CD4-positive, alpha-beta memory T cell (primary cell): ENCODE measurements at regions not wholly inside any gene's neighbourhood (a gene's known extent, or its start where the extent isn't known, plus 50 kb on each side); places are given as distances from the start of the nearest gene placed in this dataset.

ENCODE experiments used
- CTCF ChIA-PET: fragments of 350-600 bp; sonication (Branson Sonifier 250); formaldehyde crosslinking; loops from one replicate; lab custom pipeline; 2021; ENCODE audit warnings: inconsistent platforms; ENCODE audit not compliant: partially characterized antibody; lab: Charles Lee
- POLR2A ChIA-PET: fragments of 350-600 bp; sonication (Branson Sonifier 250); formaldehyde crosslinking; loops from one replicate; lab custom pipeline; 2021; ENCODE audit not compliant: partially characterized antibody; lab: Charles Lee
- DNase-seq, 5 donors: peaks; one replicate each; pipeline versions ENCODE4 v3.0.0 to v3.0.0-alpha.2; 2020 to 2022; ENCODE audit warnings: mixed read lengths in 1 of 5
- H3K27ac ChIP-seq: one replicate; pipeline ENCODE4 v1.7.0; 2013; ENCODE audit warnings: low read depth, low read length
- H3K27me3 ChIP-seq: 2 replicates; pipeline ENCODE4 v1.7.0; 2013; ENCODE audit warnings: mild to moderate bottlenecking, low read length, moderate library complexity; ENCODE audit not compliant: insufficient read depth
- H3K36me3 ChIP-seq: 2 replicates; pipeline ENCODE4 v1.7.0; 2013; ENCODE audit warnings: mild to moderate bottlenecking, low read length, moderate library complexity; ENCODE audit not compliant: insufficient read depth
- H3K4me1 ChIP-seq: 2 replicates; pipeline ENCODE4 v1.7.0; 2013; ENCODE audit warnings: mild to moderate bottlenecking, low read length, moderate library complexity; ENCODE audit not compliant: insufficient read depth
- H3K4me3 ChIP-seq, 2 donors: one replicate each; pipeline ENCODE4 v1.7.0; 2013; ENCODE audit warnings: low read length in 2 of 2, mild to moderate bottlenecking in 1 of 2
- H3K9me3 ChIP-seq, 2 donors: one replicate each; pipeline ENCODE4 v1.7.0; 2013; ENCODE audit warnings: low read length in 2 of 2, control low read depth in 1 of 2; ENCODE audit not compliant: control insufficient read depth in 1 of 2
- H3K27ac Mint-ChIP-seq, 7 donors: one replicate each; pipeline ENCODE4 v1.8.0; 2020 to 2021; ENCODE audit warnings: mixed read lengths in 7 of 7, mild to moderate bottlenecking in 6 of 7, inconsistent platforms in 3 of 7, moderate library complexity in 3 of 7
- H3K27me3 Mint-ChIP-seq, 2 donors: one replicate each; pipeline ENCODE4 v1.8.0; 2020 to 2021; ENCODE audit warnings: mixed read lengths in 2 of 2
- H3K36me3 Mint-ChIP-seq, 2 donors: one replicate each; pipeline ENCODE4 v1.8.0; 2020 to 2021; ENCODE audit warnings: mixed read lengths in 2 of 2, inconsistent platforms in 1 of 2, mild to moderate bottlenecking in 1 of 2
- H3K4me1 Mint-ChIP-seq, 4 donors: one replicate each; pipeline ENCODE4 v1.8.0; 2020 to 2021; ENCODE audit warnings: mixed read lengths in 4 of 4, mild to moderate bottlenecking in 1 of 4
- H3K4me3 Mint-ChIP-seq, 8 donors: one replicate each; pipeline ENCODE4 v1.8.0; 2020 to 2021; ENCODE audit warnings: mixed read lengths in 8 of 8, mild to moderate bottlenecking in 7 of 8, moderate library complexity in 6 of 8, inconsistent platforms in 3 of 8
- H3K9me3 Mint-ChIP-seq, 8 donors: one replicate each; pipeline ENCODE4 v1.8.0; 2020 to 2021; ENCODE audit warnings: mixed read lengths in 8 of 8, mild to moderate bottlenecking in 5 of 8, inconsistent platforms in 3 of 8, moderate library complexity in 1 of 8
- intact Hi-C: fragments of 100-400 bp; cut with micrococcal nuclease; formaldehyde crosslinking; loops from one replicate; pipeline ENCODE4 v1.15.1; 2023

DNA sequence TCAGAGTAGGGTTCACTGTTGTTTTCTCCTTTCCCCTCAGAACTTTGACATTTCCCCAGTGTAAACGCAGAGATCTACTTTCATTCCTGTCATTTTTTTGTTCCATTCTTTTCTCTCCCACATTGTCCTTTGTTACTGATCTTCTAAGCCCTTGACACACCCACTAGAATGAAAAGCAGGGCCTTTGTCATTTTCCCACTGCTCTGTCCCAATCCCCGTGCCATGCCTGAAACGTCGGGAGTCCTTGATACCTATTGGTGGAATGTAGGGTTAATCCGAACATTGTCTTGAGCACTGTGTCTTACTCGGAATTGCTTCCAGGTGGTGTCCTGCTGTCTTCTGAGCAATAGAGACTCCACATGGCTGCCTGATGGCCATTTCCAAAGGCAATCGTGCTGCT, 887.1 kb upstream of the FRG1 start:
- H3K9me3 Mint-ChIP-seq: peaks cover 0 to 14% (median 4%) of the 10 kb centered on the region in 8 donors
- H3K4me3 Mint-ChIP-seq: no peak overlapping the region
- no peaks in the 10 kb centered on the region for H3K4me1 Mint-ChIP-seq
- H3K36me3 Mint-ChIP-seq: no peaks in the 10 kb centered on the region
- no peak for DNase-seq
- Histone ChIP-seq H3K9me3 (no peaks in the 10 kb centered on the region), H3K27ac (no peak overlapping the region), H3K27me3 (no peaks in the 10 kb centered on the region), H3K4me3 (no peak overlapping the region), H3K4me1 (no peaks in the 10 kb centered on the region), H3K36me3 (no peaks in the 10 kb centered on the region)
- no peak overlapping the region for H3K27ac Mint-ChIP-seq
- ChIA-PET CTCF (no interaction called here), POLR2A (no interaction called here)
- H3K27me3 Mint-ChIP-seq: no peaks in the 10 kb centered on the region
- intact Hi-C loops: no loop called here

- Histone ChIP-seq H3K27me3 (no peaks in the 10 kb centered on the region), H3K4me3 (no peak overlapping the region), H3K36me3 (no peaks in the 10 kb centered on the region), H3K4me1 (no peaks in the 10 kb centered on the region), H3K27ac (no peak overlapping the region), H3K9me3 (no peaks in the 10 kb centered on the region)
- CTCF ChIA-PET: no interaction called here
- Mint-ChIP-seq H3K36me3 (no peaks in the 10 kb centered on the region), H3K9me3 (peaks cover 2 to 23% (median 12%) of the 10 kb centered on the region in 8 donors), H3K27me3 (no peaks in the 10 kb centered on the region), H3K4me1 (no peaks in the 10 kb centered on the region), H3K27ac (no peak overlapping the region), H3K4me3 (no peak overlapping the region)
- intact Hi-C loops: no loop called here
- no peak for DNase-seq
- POLR2A ChIA-PET: no interaction called here
Measured at GRCh38 chr4:189060104-189060503, 880.6 kb upstream of the FRG1 start.

DNA sequence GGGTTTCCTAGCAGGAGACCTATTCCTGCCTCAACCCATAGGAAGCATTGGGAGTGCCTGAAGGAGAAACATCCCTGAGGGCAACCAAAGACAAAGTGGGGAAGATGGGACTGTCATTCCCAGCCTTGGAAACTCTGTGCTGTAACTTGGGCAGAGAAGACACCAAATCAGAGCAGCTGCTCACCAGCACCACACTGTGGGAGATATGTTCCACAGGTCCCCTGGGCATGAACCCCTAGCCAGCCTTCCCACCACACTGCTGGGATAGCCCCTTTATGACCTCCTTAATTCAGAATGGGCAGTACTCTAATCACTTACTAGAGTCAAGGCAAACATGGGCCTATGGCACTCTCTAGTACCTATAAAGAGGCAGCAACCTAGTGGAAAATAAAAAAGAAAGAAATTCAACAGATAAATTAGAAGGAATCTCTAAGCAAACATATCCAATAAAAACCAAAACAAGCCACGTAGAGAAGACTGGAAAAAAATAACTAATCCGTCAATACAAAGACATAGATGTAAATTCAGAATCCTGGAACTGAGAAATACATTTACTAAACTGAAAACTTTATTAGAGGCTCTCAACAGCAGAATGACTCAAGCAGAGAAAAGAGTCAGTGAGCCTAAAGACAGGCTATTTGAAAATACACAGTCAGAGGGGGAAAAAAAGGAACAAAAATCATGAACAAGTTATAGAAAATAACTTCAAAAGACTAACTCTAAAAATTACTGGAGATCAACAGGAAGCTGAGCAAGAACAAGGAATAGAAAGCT, 878.4 kb upstream of the FRG1 start:
- H3K27ac ChIP-seq: no peak overlapping the region
- Mint-ChIP-seq H3K27me3 (no peaks in the 10 kb centered on the region), H3K9me3 (peaks cover 2 to 21% (median 11%) of the 10 kb centered on the region in 8 donors), H3K36me3 (no peaks in the 10 kb centered on the region), H3K4me1 (no peaks in the 10 kb centered on the region), H3K27ac (no peak overlapping the region), H3K4me3 (no peak overlapping the region)
- no peaks in the 10 kb centered on the region for H3K27me3 ChIP-seq
- POLR2A ChIA-PET: no interaction called here
- no peak for DNase-seq
- H3K9me3 ChIP-seq: no peaks in the 10 kb centered on the region
- H3K36me3 ChIP-seq: no peaks in the 10 kb centered on the region
- CTCF ChIA-PET: no interaction called here
- H3K4me1 ChIP-seq: no peaks in the 10 kb centered on the region
- no peak overlapping the region for H3K4me3 ChIP-seq
- intact Hi-C loops: no loop called here

DNA sequence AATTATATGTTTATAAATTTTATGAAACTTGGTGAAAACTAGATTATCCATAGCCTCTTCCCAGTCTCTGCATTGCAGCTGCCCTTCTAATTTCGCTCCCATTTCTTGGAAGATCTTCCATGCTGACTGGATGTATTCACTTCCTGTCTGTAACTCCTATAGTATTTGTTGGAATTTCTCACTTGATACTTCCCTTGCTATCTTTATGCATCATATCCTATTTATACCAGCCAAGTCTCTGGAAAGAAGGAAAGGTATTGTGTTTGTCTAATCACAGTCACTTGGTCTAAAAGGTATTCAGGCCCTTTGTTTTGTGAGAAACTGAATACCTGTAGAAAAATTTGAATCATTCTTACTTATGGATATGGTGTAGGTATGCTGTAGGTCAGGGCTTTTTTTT, 870.9 kb upstream of the FRG1 start:
- no peaks in the 10 kb centered on the region for H3K27me3 Mint-ChIP-seq
- H3K9me3 Mint-ChIP-seq: peaks cover 0 to 25% (median 7%) of the 10 kb centered on the region in 8 donors
- no peak overlapping the region for H3K27ac Mint-ChIP-seq
- H3K36me3 Mint-ChIP-seq: no peaks in the 10 kb centered on the region
- intact Hi-C loops: no loop called here
- no peak for DNase-seq
- Histone ChIP-seq H3K27ac (no peak overlapping the region), H3K9me3 (peaks cover 0 to 3% of the 10 kb centered on the region in 2 donors), H3K27me3 (no peaks in the 10 kb centered on the region), H3K36me3 (no peaks in the 10 kb centered on the region), H3K4me1 (no peaks in the 10 kb centered on the region), H3K4me3 (no peak overlapping the region)
- H3K4me1 Mint-ChIP-seq: no peaks in the 10 kb centered on the region
- ChIA-PET POLR2A (no interaction called here), CTCF (no interaction called here)
- no peak overlapping the region for H3K4me3 Mint-ChIP-seq

DNA sequence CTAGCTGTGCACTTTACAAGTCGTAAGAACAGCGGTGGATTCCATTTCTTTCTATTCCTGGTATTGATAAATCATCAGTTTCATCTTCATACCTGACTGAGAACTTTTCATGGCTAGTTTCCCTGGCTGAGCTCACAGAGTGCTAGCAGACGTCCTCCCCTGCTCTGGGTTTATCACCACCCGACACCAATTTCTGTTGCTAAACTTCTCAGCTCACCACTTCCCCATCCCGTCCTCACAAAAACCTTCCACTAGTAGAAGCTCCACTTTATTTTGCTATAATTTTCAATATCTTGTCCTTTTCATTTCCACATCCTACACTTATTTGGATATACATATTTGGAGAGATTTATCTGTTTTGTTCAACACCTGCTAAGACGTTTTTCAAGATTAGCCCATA, 869.4 kb upstream of the FRG1 start:
- no peaks in the 10 kb centered on the region for H3K27me3 Mint-ChIP-seq
- no peak overlapping the region for H3K27ac ChIP-seq
- H3K9me3 Mint-ChIP-seq: peaks cover 0 to 25% (median 14%) of the 10 kb centered on the region in 8 donors
- no peak overlapping the region for H3K4me3 ChIP-seq
- intact Hi-C loops: no loop called here
- no peaks in the 10 kb centered on the region for H3K4me1 Mint-ChIP-seq
- no peak overlapping the region for H3K4me3 Mint-ChIP-seq
- no peak for DNase-seq
- ChIA-PET CTCF (no interaction called here), POLR2A (no interaction called here)
- H3K9me3 ChIP-seq: peaks cover 0 to 3% of the 10 kb centered on the region in 2 donors
- no peaks in the 10 kb centered on the region for H3K36me3 ChIP-seq
- no peak overlapping the region for H3K27ac Mint-ChIP-seq
- H3K4me1 ChIP-seq: no peaks in the 10 kb centered on the region
- no peaks in the 10 kb centered on the region for H3K27me3 ChIP-seq
- no peaks in the 10 kb centered on the region for H3K36me3 Mint-ChIP-seq

DNA sequence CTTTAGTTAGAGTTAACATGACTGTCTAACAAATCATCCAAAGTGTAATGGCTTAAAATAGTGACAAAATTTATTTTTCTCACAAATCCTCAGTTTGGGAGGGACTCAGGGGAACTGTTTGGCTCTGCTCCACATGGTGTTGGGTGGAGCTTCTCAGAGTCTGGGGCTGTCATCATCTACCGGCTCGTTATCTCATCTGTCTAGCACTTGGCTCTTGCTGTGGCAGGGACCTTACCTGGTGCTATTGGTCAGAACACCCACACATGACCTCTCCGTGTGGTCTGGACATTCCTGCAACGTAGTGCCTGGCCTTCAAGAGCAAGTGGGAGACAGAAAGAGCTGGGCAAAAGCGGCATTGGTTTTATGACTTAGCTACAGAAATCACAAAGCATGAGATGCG, 866.9 kb upstream of the FRG1 start:
- no peaks in the 10 kb centered on the region for H3K36me3 Mint-ChIP-seq
- DNase-seq: no peak
- no peaks in the 10 kb centered on the region for H3K36me3 ChIP-seq
- no peak overlapping the region for H3K4me3 Mint-ChIP-seq
- H3K27me3 ChIP-seq: no peaks in the 10 kb centered on the region
- no peak overlapping the region for H3K4me3 ChIP-seq
- no peaks in the 10 kb centered on the region for H3K27me3 Mint-ChIP-seq
- no peak overlapping the region for H3K27ac ChIP-seq
- H3K4me1 ChIP-seq: no peaks in the 10 kb centered on the region
- intact Hi-C loops: no loop called here
- H3K9me3 ChIP-seq: peaks cover 0 to 3% of the 10 kb centered on the region in 2 donors
- ChIA-PET CTCF (no interaction called here), POLR2A (no interaction called here)
- H3K9me3 Mint-ChIP-seq: peaks cover 2 to 21% (median 14%) of the 10 kb centered on the region in 8 donors
- no peak overlapping the region for H3K27ac Mint-ChIP-seq
- H3K4me1 Mint-ChIP-seq: no peaks in the 10 kb centered on the region

- Mint-ChIP-seq H3K9me3 (peaks cover 0 to 14% (median 0%) of the 10 kb centered on the region in 8 donors), H3K4me1 (no peaks in the 10 kb centered on the region), H3K27me3 (no peaks in the 10 kb centered on the region), H3K4me3 (no peak overlapping the region), H3K36me3 (no peaks in the 10 kb centered on the region), H3K27ac (no peak overlapping the region)
- ChIA-PET POLR2A (no interaction called here), CTCF (no interaction called here)
- no peak overlapping the region for H3K27ac ChIP-seq
- DNase-seq: no peak
- no peak overlapping the region for H3K4me3 ChIP-seq
- H3K4me1 ChIP-seq: no peaks in the 10 kb centered on the region
- H3K36me3 ChIP-seq: no peaks in the 10 kb centered on the region
- H3K9me3 ChIP-seq: no peaks in the 10 kb centered on the region
- H3K27me3 ChIP-seq: no peaks in the 10 kb centered on the region
- intact Hi-C loops: no loop called here
Measured at GRCh38 chr4:189081826-189082225, 858.8 kb upstream of the FRG1 start.
